ENCODE measurements at regions not wholly inside any gene's neighbourhood (a gene's known extent, or its start where the extent isn't known, plus 50 kb on each side); places are given as distances from the start of the nearest gene placed in this dataset.
"Not testable (repeated sequence)": the region's sequence is repeated elsewhere in the genome, so short reads cannot be mapped to it uniquely, and the experiment has no call there.

- H3K27me3 ChIP-seq (ENCODE audit: insufficient read depth, low read depth): no peaks in the 10 kb centered on the region
- H2AFZ ChIP-seq (ENCODE audit: low read depth): no peak overlapping the region
- no peak overlapping the region for H3K4me2 ChIP-seq
- no peaks in the 10 kb centered on the region for H3K4me1 ChIP-seq (ENCODE audit: low read depth, poor library complexity, severe bottlenecking)
- no peak for TF ChIP-seq CTCF (conservative IDR thresholded peaks at IDR 0.05; ENCODE audit: low read depth, low read length)
- no peaks in the 10 kb centered on the region for H4K20me1 ChIP-seq (ENCODE audit: insufficient read depth)
- H3K27ac ChIP-seq: no peak overlapping the region
- no peak overlapping the region for H3K4me3 ChIP-seq (IDR thresholded peaks at IDR 0.05; ENCODE audit: insufficient read depth, low read depth, low read length)
- H3K79me2 ChIP-seq (ENCODE audit: insufficient read depth, low read depth): no peaks in the 10 kb centered on the region
- H3K9ac ChIP-seq: no peak overlapping the region
- H3K36me3 ChIP-seq (ENCODE audit: insufficient read depth): no peaks in the 10 kb centered on the region
Measured at GRCh38 chr22:34812631-34813030, 253.3 kb upstream of the ISX start.

- H3K4me1 ChIP-seq (ENCODE audit: low read depth, poor library complexity, severe bottlenecking): no peaks in the 10 kb centered on the region
- H2AFZ ChIP-seq (ENCODE audit: low read depth): no peak overlapping the region
- no peaks in the 10 kb centered on the region for H3K36me3 ChIP-seq (ENCODE audit: insufficient read depth)
- H4K20me1 ChIP-seq (ENCODE audit: insufficient read depth): no peaks in the 10 kb centered on the region
- no peak overlapping the region for H3K9ac ChIP-seq
- no peak overlapping the region for H3K4me3 ChIP-seq (IDR thresholded peaks at IDR 0.05; ENCODE audit: insufficient read depth, low read depth, low read length)
- no peak for TF ChIP-seq CTCF (conservative IDR thresholded peaks at IDR 0.05; ENCODE audit: low read depth, low read length)
- H3K4me2 ChIP-seq: no peak overlapping the region
- H3K27me3 ChIP-seq (ENCODE audit: insufficient read depth, low read depth): no peaks in the 10 kb centered on the region
- H3K79me2 ChIP-seq (ENCODE audit: insufficient read depth, low read depth): no peaks in the 10 kb centered on the region
- H3K27ac ChIP-seq: no peak overlapping the region
Measured at GRCh38 chr22:34814260-34815025, 251.5 kb upstream of the ISX start.

GRCh38 chr22:34829485-34829884, 236.5 kb upstream of the ISX start:
- Histone ChIP-seq H3K4me3 (IDR thresholded peaks at IDR 0.05; ENCODE audit: insufficient read depth, low read depth, low read length) (no peak overlapping the region), H3K27ac (no peak overlapping the region), H3K36me3 (ENCODE audit: insufficient read depth) (no peaks in the 10 kb centered on the region), H3K9ac (no peak overlapping the region), H4K20me1 (ENCODE audit: insufficient read depth) (no peaks in the 10 kb centered on the region), H3K4me1 (ENCODE audit: low read depth, poor library complexity, severe bottlenecking) (no peaks in the 10 kb centered on the region), H3K4me2 (no peak overlapping the region), H3K27me3 (ENCODE audit: insufficient read depth, low read depth) (no peaks in the 10 kb centered on the region), H2AFZ (ENCODE audit: low read depth) (no peak overlapping the region), H3K79me2 (ENCODE audit: insufficient read depth, low read depth) (no peaks in the 10 kb centered on the region)
- TF ChIP-seq CTCF (conservative IDR thresholded peaks at IDR 0.05; ENCODE audit: low read depth, low read length): no peak

- no peak overlapping the region for H3K4me2 ChIP-seq
- no peaks in the 10 kb centered on the region for H3K4me1 ChIP-seq (ENCODE audit: low read depth, poor library complexity, severe bottlenecking)
- H3K79me2 ChIP-seq (ENCODE audit: insufficient read depth, low read depth): no peaks in the 10 kb centered on the region
- no peak for TF ChIP-seq CTCF (conservative IDR thresholded peaks at IDR 0.05; ENCODE audit: low read depth, low read length)
- no peaks in the 10 kb centered on the region for H4K20me1 ChIP-seq (ENCODE audit: insufficient read depth)
- no peak overlapping the region for H3K27ac ChIP-seq
- no peak overlapping the region for H3K9ac ChIP-seq
- no peaks in the 10 kb centered on the region for H3K36me3 ChIP-seq (ENCODE audit: insufficient read depth)
- H3K4me3 ChIP-seq (IDR thresholded peaks at IDR 0.05; ENCODE audit: insufficient read depth, low read depth, low read length): no peak overlapping the region
- no peaks in the 10 kb centered on the region for H3K27me3 ChIP-seq (ENCODE audit: insufficient read depth, low read depth)
- H2AFZ ChIP-seq (ENCODE audit: low read depth): no peak overlapping the region
Measured at GRCh38 chr22:34834059-34834458, 231.9 kb upstream of the ISX start.

GRCh38 chr22:34834541-34834940, 231.4 kb upstream of the ISX start:
- H3K4me2 ChIP-seq; H3K79me2 ChIP-seq (ENCODE audit: insufficient read depth, low read depth); H3K4me3 ChIP-seq (IDR thresholded peaks at IDR 0.05; ENCODE audit: insufficient read depth, low read depth, low read length); H3K4me1 ChIP-seq (ENCODE audit: low read depth, poor library complexity, severe bottlenecking); H3K36me3 ChIP-seq (ENCODE audit: insufficient read depth); H2AFZ ChIP-seq (ENCODE audit: low read depth); H3K9ac ChIP-seq; H4K20me1 ChIP-seq (ENCODE audit: insufficient read depth); H3K27me3 ChIP-seq (ENCODE audit: insufficient read depth, low read depth); H3K27ac ChIP-seq: not testable (repeated sequence)

Measured in KMS-11 (cell line).